GM21367 (cell line): ENCODE measurements at regions not wholly inside any gene's neighbourhood (a gene's known extent, or its start where the extent isn't known, plus 50 kb on each side); places are given as distances from the start of the nearest gene placed in this dataset.

Source experiments
- ATAC-seq: cut with Tn5 transposase; IDR thresholded peaks from one replicate; pipeline ENCODE4 v1.9.1; 2021; ENCODE audit not compliant: unreplicated experiment

GRCh38 chr4:38538517-38538916 lies 125.5 kb upstream of the KLF3 start:
- ATAC-seq: no peak

GRCh38 chr4:38539501-38539900 lies 124.5 kb upstream of the KLF3 start:
- ATAC-seq: no peak

- no peak for ATAC-seq
Measured at GRCh38 chr4:38547052-38547451, 116.9 kb upstream of the KLF3 start.

DNA sequence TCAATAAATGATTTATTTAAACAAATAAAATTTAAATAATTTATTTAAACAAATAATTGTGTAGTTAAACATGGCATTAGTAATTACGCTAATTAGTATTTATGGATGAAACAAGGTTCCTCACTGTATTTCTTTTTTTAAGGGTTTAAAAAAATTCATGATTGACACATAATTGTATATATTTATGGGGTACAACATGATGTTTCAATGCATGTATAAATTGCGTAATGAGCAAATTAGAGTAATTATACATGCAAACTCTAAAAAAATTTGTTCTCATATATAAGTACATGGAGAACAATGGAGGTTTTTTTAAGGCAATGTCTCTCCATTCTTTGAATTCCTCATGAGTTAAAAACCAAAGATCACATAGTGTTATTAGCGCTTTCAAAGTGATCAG lies 115.7 kb upstream of the KLF3 start:
- ATAC-seq: no peak

DNA sequence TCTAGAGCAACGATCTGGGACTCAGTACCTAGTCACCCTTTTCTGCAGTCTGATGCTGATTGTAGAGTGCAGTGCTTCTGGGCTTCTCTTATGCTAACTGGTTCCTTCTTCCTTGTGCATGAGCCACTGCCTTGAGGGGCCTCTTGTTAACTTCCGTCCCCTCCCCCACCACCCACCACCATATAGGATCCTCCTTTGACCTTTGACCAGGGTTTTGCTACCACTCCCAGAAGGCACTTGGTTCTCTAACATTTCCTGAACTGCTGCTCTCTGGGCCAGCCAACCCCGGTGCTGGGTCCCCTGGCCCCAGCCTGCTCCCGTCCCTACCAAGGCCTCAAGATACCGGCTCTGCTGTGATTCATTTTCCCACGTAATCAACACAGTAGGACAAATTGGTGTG lies 104.6 kb upstream of the KLF3 start:
- no peak for ATAC-seq

DNA sequence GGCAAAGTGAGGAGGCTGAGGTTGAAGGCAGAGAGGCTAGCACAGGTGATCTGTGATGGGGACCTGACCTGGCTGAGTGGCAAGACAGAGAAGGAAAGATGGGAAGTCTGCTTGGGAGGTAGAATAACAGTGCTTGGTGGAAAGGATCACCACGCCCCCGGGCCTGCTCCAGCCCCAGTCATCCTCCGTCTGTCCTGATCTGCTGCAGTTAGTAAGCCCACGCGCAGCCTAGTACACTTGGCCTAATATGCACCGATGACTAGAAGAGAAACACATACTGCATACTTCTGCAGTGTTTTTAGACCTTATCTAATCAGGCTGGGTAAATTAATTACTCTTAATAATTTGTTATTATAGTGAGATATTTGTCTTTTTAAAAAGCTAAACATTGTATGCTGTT lies 103.7 kb upstream of the KLF3 start:
- no peak for ATAC-seq

- peak; percentile 75 for ATAC-seq
Measured at GRCh38 chr4:38560768-38561558, 103.0 kb upstream of the KLF3 start.

DNA sequence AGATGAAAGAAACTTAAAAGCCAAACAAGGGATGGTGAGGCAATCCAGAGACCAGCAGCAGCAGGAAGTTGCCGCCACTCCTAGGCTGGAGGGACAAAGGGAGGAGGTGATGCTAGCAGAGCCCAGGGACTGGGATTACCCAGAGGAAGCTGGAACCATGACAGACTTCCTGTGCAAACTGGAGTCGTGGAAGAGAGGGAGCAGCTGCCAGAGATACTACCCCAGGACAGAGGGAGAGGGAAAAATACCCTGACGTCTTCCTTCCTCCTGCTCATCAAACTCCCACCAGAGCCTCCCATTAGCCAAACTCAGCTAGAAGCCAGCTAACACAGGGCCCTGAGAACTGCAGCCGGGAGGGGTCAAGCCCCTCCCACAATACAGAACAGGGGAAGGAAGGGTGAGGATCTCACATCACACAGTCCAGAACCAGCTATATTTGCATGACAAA lies 101.2 kb upstream of the KLF3 start:
- no peak for ATAC-seq

DNA sequence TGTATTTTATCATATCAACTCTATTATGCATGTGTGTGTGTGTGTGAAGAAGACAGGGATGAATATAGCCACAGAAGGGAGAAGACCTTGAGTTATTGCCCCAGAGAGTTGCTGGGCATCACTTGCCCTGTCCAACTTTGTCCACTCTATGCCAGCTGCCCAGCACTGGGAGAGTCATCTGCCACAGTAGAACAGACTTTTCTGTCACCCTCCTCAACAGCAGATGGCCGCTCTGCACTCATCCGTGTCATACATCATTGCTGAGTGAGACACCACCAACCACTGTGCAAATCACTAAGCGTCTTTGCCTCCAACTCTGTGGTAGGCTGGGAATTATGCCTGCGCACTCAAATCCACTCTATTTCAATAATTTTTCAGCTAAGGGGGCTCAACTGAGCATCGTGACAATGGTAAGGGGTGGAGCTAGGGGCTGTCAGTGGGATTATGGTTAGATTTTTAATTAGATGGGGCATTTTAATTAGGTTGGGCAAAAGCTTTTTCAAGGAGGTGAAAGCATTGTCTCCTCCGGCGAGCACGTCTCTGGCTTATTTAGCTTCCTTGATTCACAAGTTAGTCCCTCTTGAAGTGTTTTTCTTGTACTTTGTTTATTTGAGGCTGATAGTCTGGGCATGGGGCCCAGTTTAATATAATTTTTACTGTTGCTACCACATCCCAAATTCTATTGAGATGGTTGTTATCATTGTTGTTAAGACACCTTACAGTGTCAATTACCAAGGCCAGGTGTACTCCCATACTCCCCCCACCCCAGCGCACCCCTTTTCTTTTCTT lies 100.1 kb upstream of the KLF3 start:
- ATAC-seq: no peak

GRCh38 chr4:38565271-38566199 lies 98.5 kb upstream of the KLF3 start:
- no peak for ATAC-seq

DNA sequence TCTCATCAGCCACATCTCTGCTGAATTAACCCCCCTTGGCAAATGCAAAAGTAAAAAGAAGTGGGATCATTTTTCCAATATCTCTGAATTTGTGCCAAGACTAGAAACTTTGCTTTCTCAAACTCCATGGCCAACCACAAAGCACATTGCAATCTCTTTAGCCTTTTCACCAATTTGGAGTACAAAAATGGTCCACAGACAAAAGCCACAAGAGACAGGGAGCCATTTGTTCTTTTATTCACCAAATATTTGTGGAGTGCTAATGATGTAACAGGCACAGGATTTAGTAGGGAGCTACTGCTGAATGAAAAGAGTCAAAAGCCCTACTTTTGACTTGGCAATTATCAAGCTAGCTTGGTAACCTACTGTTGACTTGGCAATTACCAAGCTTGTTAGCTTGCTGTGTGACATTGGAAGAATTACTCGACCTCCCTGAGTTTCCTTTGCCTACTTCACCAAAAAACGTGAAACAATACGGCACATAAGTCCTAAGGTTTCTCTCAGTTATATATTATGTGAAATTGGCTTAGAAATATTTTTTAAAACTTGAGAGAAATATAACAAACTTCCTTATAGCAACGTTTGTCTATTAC lies 97.1 kb upstream of the KLF3 start:
- no peak for ATAC-seq

DNA sequence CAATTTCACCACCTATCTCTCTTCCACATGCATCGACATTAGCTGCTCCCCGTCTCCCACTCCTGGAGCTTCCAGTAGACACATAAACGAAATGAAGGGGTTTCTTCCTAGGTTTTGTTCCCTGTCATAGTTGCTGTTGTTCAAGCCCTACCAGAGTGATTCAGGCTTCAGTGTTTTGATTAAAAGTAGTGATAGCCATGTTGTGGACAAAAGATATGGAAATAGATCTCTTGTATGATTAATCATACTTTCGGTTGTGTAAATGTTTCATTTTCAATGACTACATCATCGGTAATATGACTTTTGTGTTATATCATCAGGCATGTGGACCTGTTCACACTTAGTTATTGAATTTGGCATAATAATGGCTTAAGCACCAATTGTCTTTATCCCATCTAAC lies 96.5 kb upstream of the KLF3 start:
- ATAC-seq: no peak

GRCh38 chr4:38568768-38569167 lies 95.2 kb upstream of the KLF3 start:
- ATAC-seq: no peak

GRCh38 chr4:38570647-38571276 lies 93.2 kb upstream of the KLF3 start:
- no peak for ATAC-seq

DNA sequence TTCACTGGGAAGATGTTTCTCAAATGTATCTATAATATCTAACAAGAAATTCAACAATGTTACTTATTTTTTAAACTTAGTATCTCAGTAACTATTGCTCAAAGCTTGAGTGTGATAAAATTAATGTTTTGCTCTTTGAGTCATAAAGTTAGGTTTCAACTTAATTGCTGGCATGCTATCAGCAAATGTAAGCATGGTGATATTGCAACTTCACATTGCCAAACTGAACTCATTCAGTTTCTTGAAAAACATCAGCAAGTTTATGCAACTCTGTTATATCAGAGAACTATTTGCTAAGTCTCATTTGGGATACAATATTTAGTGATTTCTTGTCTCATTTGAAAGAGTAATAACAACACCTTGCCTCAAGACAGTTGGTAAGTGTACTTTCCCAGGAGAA lies 91.2 kb upstream of the KLF3 start:
- ATAC-seq: no peak

DNA sequence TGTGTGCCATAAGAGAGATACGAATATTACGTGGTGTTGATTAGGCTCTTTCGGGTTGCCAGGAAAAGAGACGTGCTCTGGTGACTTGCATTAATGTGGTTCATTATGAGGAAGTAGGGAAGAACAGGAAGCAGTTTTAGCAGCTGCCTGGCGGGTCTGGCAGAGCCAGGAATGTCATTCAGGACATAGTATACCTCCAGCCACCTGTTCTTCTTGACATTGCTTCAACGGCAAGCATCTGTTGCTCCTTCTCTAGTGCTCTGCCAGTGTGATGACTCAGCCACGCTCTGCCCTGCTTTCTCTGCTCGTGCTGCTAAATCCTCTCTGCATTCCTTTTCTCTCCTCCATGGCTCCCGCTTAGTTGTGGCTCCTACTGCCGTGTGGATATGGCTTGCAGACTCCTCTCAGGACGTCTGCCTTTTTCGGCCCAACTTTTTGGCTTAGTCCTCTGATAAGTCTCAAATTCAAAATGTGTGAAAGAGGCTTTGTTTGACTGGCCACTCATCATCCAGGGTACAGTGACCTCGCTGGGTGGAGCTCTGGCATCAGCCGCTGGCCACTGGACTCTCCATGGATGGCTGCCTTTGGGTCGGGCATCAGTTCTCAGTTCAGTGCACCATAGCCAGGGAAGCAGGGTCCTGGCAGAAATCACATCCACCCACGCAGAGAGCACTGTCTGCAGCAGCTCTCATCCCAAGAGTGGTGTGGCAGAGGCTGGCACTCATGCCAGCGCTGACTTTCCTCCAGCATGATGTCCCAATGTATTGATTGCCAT lies 89.3 kb upstream of the KLF3 start:
- ATAC-seq: no peak

GRCh38 chr4:38576767-38577166 lies 87.2 kb upstream of the KLF3 start:
- ATAC-seq: no peak

DNA sequence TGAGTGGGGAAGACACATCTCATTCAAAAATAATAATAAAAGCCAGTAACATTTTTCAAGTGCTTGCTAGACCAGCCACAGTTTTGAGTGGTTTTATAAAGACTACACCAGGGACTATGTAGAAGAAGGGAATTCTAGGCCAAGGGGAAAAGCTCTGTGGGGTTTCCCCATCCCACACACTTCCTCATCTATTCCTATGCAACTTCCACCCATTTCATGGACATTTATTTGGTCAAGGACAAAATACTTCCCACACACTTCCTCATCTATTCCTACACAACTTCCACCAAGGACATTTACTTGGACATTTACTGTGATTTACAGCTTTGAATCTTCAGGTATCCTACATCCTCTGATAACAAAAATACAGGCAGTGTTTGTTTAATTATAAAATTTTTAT lies 86.5 kb upstream of the KLF3 start:
- ATAC-seq: no peak

- ATAC-seq: no peak
Measured at GRCh38 chr4:38581426-38582106, 82.4 kb upstream of the KLF3 start.
